Upper lobe of left lung (tissue), 6 donors: ENCODE measurements at regions not wholly inside any gene's neighbourhood (a gene's known extent, or its start where the extent isn't known, plus 50 kb on each side); places are given as distances from the start of the nearest gene placed in this dataset.

ENCODE experiments used
- ATAC-seq, 2 donors: fragments of 200-7000 bp; cut with Tn5 transposase; one replicate each; pipeline ENCODE4 v1.9.1; 2022; ENCODE audit warnings: mild to moderate bottlenecking in 2 of 2, moderate library complexity in 2 of 2; ENCODE audit not compliant: low FRiP score in 2 of 2
- DNase-seq, 2 donors: peaks; one replicate each; pipeline ENCODE4 v3.0.0-alpha.2; 2019 to 2020
- H3K27ac ChIP-seq, 4 donors: fragments of 200-600 bp; sonication (generic); one replicate each; pipeline ENCODE4 v1.5.1; 2016 to 2019
- H3K27me3 ChIP-seq, 4 donors: fragments of 200-600 bp; sonication (generic); one replicate each; pipeline ENCODE4 v1.5.1; 2017 to 2019
- H3K36me3 ChIP-seq, 4 donors: fragments of 200-600 bp; sonication (generic); one replicate each; pipeline ENCODE4 v1.5.1; 2016 to 2019
- H3K4me1 ChIP-seq, 4 donors: fragments of 200-600 bp; sonication (generic); one replicate each; pipeline ENCODE4 v1.5.1; 2018 to 2019
- H3K4me3 ChIP-seq, 4 donors: fragments of 200-600 bp; sonication (generic); one replicate each; pipeline ENCODE4 v1.5.1; 2017 to 2019; ENCODE audit warnings: mild to moderate bottlenecking in 2 of 4, moderate library complexity in 1 of 4
- H3K9me3 ChIP-seq, 4 donors: fragments of 200-600 bp; sonication (generic); one replicate each; pipeline ENCODE4 v1.5.1; 2018 to 2019
- CTCF ChIP-seq, 6 experiments: fragments of 450-650 bp in 4 of 6; fragments of 200-600 bp in 2 of 6; sonication (generic) in 2 of 6; IDR thresholded peaks; one replicate each; pipeline ENCODE4 v1.5.1; 2016 to 2019; ENCODE audit warnings: antibody characterized with exemption in 6 of 6
- EP300 ChIP-seq, 4 donors: sonication (generic); formaldehyde crosslinking; IDR thresholded peaks; one replicate each; pipeline ENCODE4 v1.5.1; 2017; ENCODE audit warnings: antibody characterized with exemption in 4 of 4, control low read depth in 2 of 4
- POLR2A ChIP-seq, 4 donors: fragments of 450-650 bp; IDR thresholded peaks; one replicate each; pipeline ENCODE4 v1.5.1; 2016 to 2017; ENCODE audit warnings: antibody characterized with exemption in 4 of 4, mild to moderate bottlenecking in 2 of 4
- POLR2AphosphoS5 ChIP-seq, 2 donors: sonication (generic); formaldehyde crosslinking; IDR thresholded peaks; one replicate each; pipeline ENCODE4 v1.5.1; 2017; ENCODE audit warnings: antibody characterized with exemption in 2 of 2
- WGBS, 2 donors: methylation state at CpG; one replicate each; pipeline ENCODE4 v1.1.5; 2017 to 2018; 5-methylcytosine and 5-hydroxymethylcytosine counted together
- donor health status: DM: no; HTN: no; CAD: no; lungs with moderate emphysema.
- donor health status: DM: no; HTN: yes; CAD: no; lungs with severe emphysema.

GRCh38 chr10:31611161-31611560, 292.1 kb downstream of the ZEB1 start:
- no peaks in the 10 kb centered on the region for H3K9me3 ChIP-seq
- no peak overlapping the region for H3K4me3 ChIP-seq
- H3K27me3 ChIP-seq = no peaks in the 10 kb centered on the region
- WGBS, 2 donors = 85 to 88% methylated on average over 7 of the region's 7 CpGs
- H3K27ac ChIP-seq = no peak overlapping the region
- H3K4me1 ChIP-seq = peaks cover 0 to 12% (median 4%) of the 10 kb centered on the region in 4 donors
- ATAC-seq (no peak), DNase-seq (no peak)
- no peak for TF ChIP-seq CTCF (IDR thresholded peaks at IDR 0.05)
- TF ChIP-seq POLR2AphosphoS5 (IDR thresholded peaks at IDR 0.05) = no peak
- no peak for TF ChIP-seq POLR2A (IDR thresholded peaks at IDR 0.05)
- TF ChIP-seq EP300 (IDR thresholded peaks at IDR 0.05) = no peak
- H3K36me3 ChIP-seq = no peaks in the 10 kb centered on the region

GRCh38 chr10:31607481-31607880, 288.5 kb downstream of the ZEB1 start:
- WGBS, 2 donors = 87% methylated on average over 3 of the region's 3 CpGs
- Histone ChIP-seq H3K4me1 (peaks cover 3 to 30% (median 10%) of the 10 kb centered on the region in 4 donors), H3K9me3 (no peaks in the 10 kb centered on the region), H3K36me3 (no peaks in the 10 kb centered on the region), H3K27me3 (no peaks in the 10 kb centered on the region), H3K4me3 (no peak overlapping the region), H3K27ac (no peak overlapping the region)
- ATAC-seq = no peak
- DNase-seq = no peak
- TF ChIP-seq CTCF (IDR thresholded peaks at IDR 0.05) = no peak
- TF ChIP-seq POLR2AphosphoS5 (IDR thresholded peaks at IDR 0.05) = no peak
- no peak for TF ChIP-seq POLR2A (IDR thresholded peaks at IDR 0.05)

- peaks cover 3 to 25% (median 7%) of the 10 kb centered on the region in 4 donors for H3K4me1 ChIP-seq
- H3K4me3 ChIP-seq = no peak overlapping the region
- H3K9me3 ChIP-seq = no peaks in the 10 kb centered on the region
- no peaks in the 10 kb centered on the region for H3K36me3 ChIP-seq
- H3K27me3 ChIP-seq = no peaks in the 10 kb centered on the region
- no peak overlapping the region for H3K27ac ChIP-seq
- no peak for TF ChIP-seq CTCF (IDR thresholded peaks at IDR 0.05)
- TF ChIP-seq EP300 (IDR thresholded peaks at IDR 0.05) = no peak
- TF ChIP-seq POLR2AphosphoS5 (IDR thresholded peaks at IDR 0.05) = no peak
- TF ChIP-seq POLR2A (IDR thresholded peaks at IDR 0.05) = no peak
- DNase-seq (no peak), ATAC-seq (no peak)
Observed at GRCh38 chr10:31606841-31607240, 287.8 kb downstream of the ZEB1 start.

DNA sequence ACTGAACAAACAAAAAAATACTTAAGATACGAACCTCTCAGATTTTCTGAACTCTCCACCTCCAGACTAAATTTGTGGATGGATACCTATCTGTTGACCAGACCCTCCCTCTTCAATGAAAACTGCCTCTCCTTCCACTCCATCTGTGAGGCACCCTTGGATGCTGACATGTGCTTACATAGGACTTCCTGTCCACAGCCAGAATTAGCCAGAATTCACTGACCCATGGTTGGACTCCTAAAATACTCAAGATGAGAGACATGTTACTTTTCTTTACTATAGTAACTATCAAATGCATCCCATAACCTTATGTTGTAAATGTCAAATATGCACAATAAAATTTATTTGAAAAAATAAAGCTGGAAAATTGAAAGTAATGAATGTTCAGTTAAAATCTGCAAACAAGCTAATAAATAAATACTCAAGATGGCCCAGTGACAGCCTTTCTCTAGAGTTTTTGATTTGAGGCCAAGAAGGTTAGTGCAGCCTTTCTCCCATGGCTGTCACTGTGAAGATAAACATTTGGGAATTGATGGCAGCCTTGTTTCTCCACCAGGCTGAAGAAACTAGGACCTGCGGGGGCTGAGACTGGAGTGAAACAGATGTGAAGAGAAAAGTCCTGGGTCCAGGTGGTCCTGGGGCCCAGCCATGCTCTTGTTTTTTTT, 287.0 kb downstream of the ZEB1 start:
- H3K36me3 ChIP-seq = no peaks in the 10 kb centered on the region
- no peak for TF ChIP-seq POLR2A (IDR thresholded peaks at IDR 0.05)
- TF ChIP-seq EP300 (IDR thresholded peaks at IDR 0.05) = no peak
- TF ChIP-seq CTCF (IDR thresholded peaks at IDR 0.05) = no peak
- no peak for TF ChIP-seq POLR2AphosphoS5 (IDR thresholded peaks at IDR 0.05)
- ATAC-seq (no peak), DNase-seq (no peak)
- no peaks in the 10 kb centered on the region for H3K9me3 ChIP-seq
- 53 to 73% methylated on average over 2 of the region's 2 CpGs for WGBS, 2 donors
- H3K27ac ChIP-seq = peak overlapping the region in 3 of 4 donors; percentile 1 to 89 (median 8)
- H3K4me3 ChIP-seq = no peak overlapping the region
- H3K27me3 ChIP-seq = no peaks in the 10 kb centered on the region
- H3K4me1 ChIP-seq = peaks cover 3 to 25% (median 6%) of the 10 kb centered on the region in 4 donors

DNA sequence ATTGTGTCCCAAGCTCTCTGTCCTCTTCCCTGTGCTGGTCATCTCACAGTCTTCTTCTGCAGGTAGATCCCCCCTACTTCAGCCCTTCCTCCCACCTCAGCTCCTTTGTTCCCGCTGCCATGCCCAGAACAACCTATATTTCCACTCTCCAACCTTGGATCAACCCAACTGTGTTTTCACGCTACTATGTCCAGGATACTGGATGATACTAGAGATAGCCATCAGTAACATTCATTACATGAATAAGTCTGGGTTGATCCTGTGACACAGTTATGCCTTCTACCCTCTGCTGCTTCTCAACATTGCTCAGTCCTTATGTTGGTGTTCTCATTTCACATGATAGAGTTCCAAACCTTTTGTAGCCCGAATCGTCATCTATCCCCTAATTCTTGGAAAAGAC, 286.4 kb downstream of the ZEB1 start:
- H3K27ac ChIP-seq = peak overlapping the region in 3 of 4 donors; percentile 1 to 89 (median 8)

More for the DNA sequence above, 286.4 kb downstream of the ZEB1 start:
- no peak for DNase-seq
- Histone ChIP-seq H3K27me3 (no peaks in the 10 kb centered on the region), H3K4me3 (no peak overlapping the region), H3K4me1 (peaks cover 3 to 25% (median 6%) of the 10 kb centered on the region in 4 donors), H3K36me3 (no peaks in the 10 kb centered on the region), H3K9me3 (no peaks in the 10 kb centered on the region)
- no peak for ATAC-seq
- WGBS, 2 donors = 90 to 92% methylated on average over 4 of the region's 4 CpGs
- no peak for TF ChIP-seq EP300 (IDR thresholded peaks at IDR 0.05)
- TF ChIP-seq POLR2AphosphoS5 (IDR thresholded peaks at IDR 0.05) = no peak
- no peak for TF ChIP-seq CTCF (IDR thresholded peaks at IDR 0.05)
- no peak for TF ChIP-seq POLR2A (IDR thresholded peaks at IDR 0.05)
